Skin of body (tissue), 1 donor: ENCODE measurements at regions not wholly inside any gene's neighbourhood (a gene's known extent, or its start where the extent isn't known, plus 50 kb on each side); places are given as distances from the start of the nearest gene placed in this dataset.

ENCODE experiments used
- DNase-seq: peaks from one replicate; lab custom pipeline; 2025; lab: John Stamatoyannopoulos, UW

- DNase-seq: no peak
These were observed 82.0 kb upstream of the ATP11B start for GRCh38 chr3:182711261-182711683.

- DNase-seq: no peak
These were observed 81.5 kb upstream of the ATP11B start for GRCh38 chr3:182711853-182712252.

GRCh38 chr3:182713111-182713510 lies 80.2 kb upstream of the ATP11B start:
- no peak for DNase-seq

GRCh38 chr3:182713743-182714517 lies 79.4 kb upstream of the ATP11B start:
- peak; percentile 37 for DNase-seq

GRCh38 chr3:182715006-182715405 lies 78.3 kb upstream of the ATP11B start:
- DNase-seq: no peak

- no peak for DNase-seq
These were observed 77.1 kb upstream of the ATP11B start for GRCh38 chr3:182716114-182716688.

GRCh38 chr3:182717216-182717615 lies 76.1 kb upstream of the ATP11B start:
- no peak for DNase-seq

- no peak for DNase-seq
These were observed 70.4 kb upstream of the ATP11B start for GRCh38 chr3:182722907-182723306.

GRCh38 chr3:182723596-182723995 lies 69.7 kb upstream of the ATP11B start:
- no peak for DNase-seq

- no peak for DNase-seq
These were observed 67.7 kb upstream of the ATP11B start for GRCh38 chr3:182725372-182726251.

- no peak for DNase-seq
These were observed 66.8 kb upstream of the ATP11B start for GRCh38 chr3:182726258-182727142.

GRCh38 chr3:182728238-182728637 lies 65.1 kb upstream of the ATP11B start:
- no peak for DNase-seq

- no peak for DNase-seq
These were observed 63.2 kb upstream of the ATP11B start for GRCh38 chr3:182729903-182730674.

- DNase-seq: no peak
These were observed 62.6 kb upstream of the ATP11B start for GRCh38 chr3:182730675-182731042.

GRCh38 chr3:182731764-182732163 lies 61.5 kb upstream of the ATP11B start:
- no peak for DNase-seq

- DNase-seq: no peak
These were observed 60.9 kb upstream of the ATP11B start for GRCh38 chr3:182732232-182733015.

- peak; percentile 41 for DNase-seq
These were observed 57.6 kb upstream of the ATP11B start for GRCh38 chr3:182735672-182736071.

- no peak for DNase-seq
These were observed 55.5 kb upstream of the ATP11B start for GRCh38 chr3:182737825-182738224.

GRCh38 chr3:182738583-182739411 lies 54.5 kb upstream of the ATP11B start:
- DNase-seq: no peak
